Stimulated activated CD8-positive, alpha-beta memory T cell treated with anti-CD3 and anti-CD28 coated beads, Interleukin-15, amount 100 ng/mL, for 48 hours (primary cell): ENCODE measurements at regions not wholly inside any gene's neighbourhood (a gene's known extent, or its start where the extent isn't known, plus 50 kb on each side); places are given as distances from the start of the nearest gene placed in this dataset.

ENCODE experiments used
- DNase-seq, 2 donors: peaks; one replicate each; pipeline ENCODE4 v3.0.0-alpha.2; 2020; ENCODE audit warnings: low read depth in 2 of 2

DNA sequence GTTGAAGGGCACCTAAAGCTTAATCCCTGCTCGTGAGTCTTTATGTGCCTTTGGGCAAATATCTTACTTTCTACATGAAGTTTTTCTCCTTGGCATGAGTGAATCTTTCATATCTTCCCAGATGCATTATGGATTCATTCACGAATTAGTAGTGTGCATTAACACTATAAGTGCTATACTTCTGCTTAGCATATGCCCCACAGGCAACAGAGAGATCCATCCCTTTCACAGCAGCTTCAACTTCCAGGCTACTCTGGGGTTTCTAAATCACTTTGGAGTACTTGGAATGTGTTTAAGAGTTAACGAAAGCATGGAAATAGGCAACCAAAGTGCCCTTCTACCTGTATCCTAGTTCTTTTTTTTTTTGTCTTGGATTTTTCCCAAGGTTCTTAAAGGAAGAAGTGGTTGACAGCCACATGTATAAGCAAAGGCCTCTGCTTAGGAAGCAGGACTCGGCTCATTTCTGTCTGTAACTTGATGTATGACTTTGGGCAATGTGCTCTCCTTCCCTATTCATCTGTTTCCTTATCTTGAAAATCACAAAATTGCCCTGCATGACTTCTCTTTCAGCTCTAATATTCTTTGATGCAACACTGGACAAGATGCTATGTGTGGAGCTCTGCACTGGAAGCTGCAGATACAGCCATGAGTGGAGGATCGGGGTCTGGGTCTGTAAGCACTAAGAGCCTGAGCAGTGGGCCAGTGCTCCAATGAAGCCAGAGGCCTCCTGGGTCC lies 54.5 kb upstream of the ME3 start:
- DNase-seq: no peak

DNA sequence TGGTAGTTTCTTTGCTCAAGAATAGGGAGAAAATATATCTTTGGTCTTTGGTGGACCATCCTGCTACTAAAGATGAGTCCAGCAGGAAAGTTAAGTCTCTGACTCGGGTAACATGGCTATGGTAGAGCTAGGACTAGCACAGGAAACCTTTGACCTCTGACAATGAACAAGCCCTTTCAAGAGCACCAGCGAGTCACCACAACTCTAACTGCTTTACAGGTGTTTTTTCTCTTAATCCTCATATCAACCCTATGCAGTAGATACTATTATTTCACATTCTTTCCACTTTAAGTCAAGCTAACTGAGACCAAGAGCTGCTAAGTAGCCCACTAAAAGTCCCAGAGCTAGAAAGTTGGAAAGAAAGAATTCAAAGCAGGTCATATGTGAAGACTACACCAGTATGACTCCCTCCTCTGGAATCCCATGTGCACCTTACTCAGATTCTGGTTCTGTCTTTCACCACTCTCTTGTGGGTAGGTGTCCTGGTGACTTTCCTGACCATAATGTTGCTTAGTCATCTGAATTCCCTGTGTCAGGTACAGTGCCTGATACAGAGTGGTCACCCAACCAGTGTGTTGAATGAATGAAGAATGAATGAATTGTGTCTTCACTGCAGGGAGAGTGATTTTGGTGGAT lies 53.8 kb upstream of the ME3 start:
- no peak for DNase-seq

DNA sequence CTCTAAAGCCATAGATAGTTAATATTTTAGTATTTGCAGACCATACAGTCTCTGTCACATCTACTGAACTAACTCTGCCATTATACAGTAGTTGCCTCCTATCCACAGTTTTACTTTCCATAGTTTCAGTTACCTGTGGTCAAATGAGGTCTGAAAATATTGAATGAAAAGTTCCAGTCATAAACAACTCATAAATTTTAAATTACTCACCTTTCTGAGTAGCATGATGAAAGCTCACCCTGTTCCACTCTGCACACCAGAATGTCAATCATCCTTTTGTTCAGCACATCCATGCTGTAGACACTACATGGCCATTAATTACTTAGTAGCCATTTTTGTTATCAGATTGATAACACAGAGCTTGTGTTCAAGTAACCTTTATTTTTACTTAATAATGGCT lies 51.7 kb upstream of the ME3 start:
- DNase-seq: no peak

DNA sequence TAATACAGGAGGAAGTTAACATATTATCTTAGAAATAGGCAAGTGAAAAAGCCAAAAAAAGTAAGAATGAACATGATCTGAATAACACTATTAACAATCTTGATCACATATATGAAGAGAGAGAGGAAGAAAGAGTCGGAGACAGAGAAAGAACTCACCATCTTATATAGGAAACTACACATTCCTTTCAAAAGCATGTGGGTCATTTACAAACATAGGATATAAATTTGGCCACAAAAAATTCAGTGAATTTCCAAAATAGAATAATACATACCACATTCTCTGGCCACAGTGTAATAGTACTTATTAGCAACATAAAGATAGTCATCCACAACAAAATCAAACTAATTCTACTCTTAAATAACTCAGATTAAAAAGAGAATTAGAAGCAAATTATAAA lies 50.9 kb upstream of the ME3 start:
- no peak for DNase-seq

DNA sequence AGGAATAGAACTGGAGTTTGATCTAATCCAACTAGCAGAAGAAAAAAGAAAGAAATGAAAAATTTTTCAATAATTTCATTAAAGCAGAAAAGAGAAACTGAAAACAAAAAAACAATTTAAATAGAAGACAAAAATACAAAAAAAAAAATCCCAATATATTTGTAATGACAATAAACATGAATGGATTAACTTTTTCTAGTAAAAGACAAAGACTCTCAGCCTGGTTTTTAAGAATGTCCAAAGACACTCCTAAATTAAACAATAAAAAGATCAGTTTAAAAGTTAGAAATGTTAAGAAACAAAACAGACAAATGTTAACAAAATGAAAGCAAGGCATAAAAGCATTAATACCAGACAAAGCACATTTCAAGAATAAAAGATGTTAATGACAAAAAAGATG lies 50.3 kb upstream of the ME3 start:
- no peak for DNase-seq
